GM23338 (cell line): ENCODE measurements at regions not wholly inside any gene's neighbourhood (a gene's known extent, or its start where the extent isn't known, plus 50 kb on each side); places are given as distances from the start of the nearest gene placed in this dataset.
A peak's percentile ranks its signal among the peaks of the same experiment; 100 is the strongest.

ENCODE experiments used
- ATAC-seq: fragments of 200-7000 bp; cut with Tn5 transposase; 3 replicates; pipeline ENCODE4 v1.9.1; 2020
- DNase-seq: peaks from one replicate; pipeline ENCODE4 v3.0.0-alpha.2; 2015; ENCODE audit warnings: low spot score
- H2AFZ ChIP-seq: fragments of 200-600 bp; sonication (generic); 2 replicates; pipeline ENCODE4 v1.8.0; 2016; ENCODE audit warnings: antibody characterized with exemption, mild to moderate bottlenecking, moderate library complexity
- H3F3A ChIP-seq: fragments of 200-600 bp; sonication (generic); replicated peaks from 2 replicates; pipeline ENCODE4 v1.8.0; 2017; ENCODE audit warnings: antibody characterized with exemption, mixed run types, low read depth
- H3K27ac ChIP-seq: fragments of 200-600 bp; sonication (generic); 2 replicates; pipeline ENCODE4 v1.6.1; 2016; ENCODE audit warnings: low read depth
- H3K27me3 ChIP-seq: fragments of 200-600 bp; sonication (generic); 2 replicates; pipeline ENCODE4 v1.8.0; 2016; ENCODE audit warnings: mild to moderate bottlenecking, mixed run types, moderate library complexity; ENCODE audit not compliant: insufficient read depth
- H3K36me3 ChIP-seq: fragments of 200-600 bp; sonication (generic); 2 replicates; pipeline ENCODE4 v1.8.0; 2016; ENCODE audit warnings: mild to moderate bottlenecking; ENCODE audit not compliant: insufficient read depth
- H3K4me1 ChIP-seq: fragments of 200-600 bp; sonication (generic); 2 replicates; pipeline ENCODE4 v1.8.0; 2016; ENCODE audit warnings: mild to moderate bottlenecking, moderate library complexity; ENCODE audit not compliant: insufficient read depth
- H3K4me2 ChIP-seq: fragments of 200-600 bp; sonication (generic); 2 replicates; pipeline ENCODE4 v1.7.1; 2017; ENCODE audit warnings: mixed run types
- H3K4me3 ChIP-seq: fragments of 200-600 bp; sonication (generic); 2 replicates; pipeline ENCODE4 v1.6.1; 2016; ENCODE audit warnings: mixed run types
- H3K79me2 ChIP-seq: fragments of 200-600 bp; sonication (generic); replicated peaks from 2 replicates; pipeline ENCODE4 v1.8.0; 2017; ENCODE audit warnings: mild to moderate bottlenecking; ENCODE audit not compliant: insufficient read depth
- H3K9me2 ChIP-seq: fragments of 200-600 bp; sonication (generic); 2 replicates; pipeline ENCODE4 v1.8.0; 2017; ENCODE audit not compliant: insufficient read depth
- H4K20me1 ChIP-seq: fragments of 200-600 bp; sonication (generic); replicated peaks from 2 replicates; pipeline ENCODE4 v1.8.0; 2017; ENCODE audit warnings: mild to moderate bottlenecking; ENCODE audit not compliant: insufficient read depth
- H3K27ac Mint-ChIP-seq: 2 replicates; pipeline ENCODE4 v1.8.0; 2020; ENCODE audit warnings: inconsistent platforms, mild to moderate bottlenecking, moderate library complexity, mixed read lengths
- H3K27me3 Mint-ChIP-seq: 3 replicates; pipeline ENCODE4 v1.8.0; 2022; ENCODE audit warnings: low read depth, mild to moderate bottlenecking, moderate library complexity, mixed read lengths, inconsistent platforms; ENCODE audit not compliant: insufficient read depth, poor library complexity
- H3K36me3 Mint-ChIP-seq: 3 replicates; pipeline ENCODE4 v1.8.0; 2021; ENCODE audit warnings: low read depth, mild to moderate bottlenecking, inconsistent platforms, moderate library complexity, mixed read lengths
- H3K4me1 Mint-ChIP-seq: 3 replicates; pipeline ENCODE4 v1.8.0; 2020; ENCODE audit warnings: mild to moderate bottlenecking, inconsistent platforms, mixed read lengths
- H3K4me3 Mint-ChIP-seq: 3 replicates; pipeline ENCODE4 v1.8.0; 2021; ENCODE audit warnings: moderate library complexity, mild to moderate bottlenecking, inconsistent platforms, mixed read lengths
- H3K9me3 Mint-ChIP-seq: 3 replicates; pipeline ENCODE4 v1.8.0; 2020; ENCODE audit warnings: moderate library complexity, mild to moderate bottlenecking, inconsistent platforms, mixed read lengths
- CREB1 ChIP-seq: fragments of 250-450 bp; sonication (Bioruptor Pico); IDR thresholded peaks from 2 replicates; pipeline ENCODE4 v1.5.0; 2020; ENCODE audit warnings: low read depth, mild to moderate bottlenecking, moderate library complexity
- ETS1 ChIP-seq: IDR thresholded peaks from 2 replicates; pipeline ENCODE4 v1.6.1; 2016; ENCODE audit warnings: antibody characterized with exemption
- EZH2 ChIP-seq: fragments of 200-600 bp; sonication (generic); IDR thresholded peaks from one replicate; pipeline ENCODE4 v1.8.0; 2017; ENCODE audit warnings: antibody characterized with exemption, mild to moderate bottlenecking, low read depth; ENCODE audit not compliant: unreplicated experiment
- EZH2phosphoT487 ChIP-seq: fragments of 200-600 bp; sonication (generic); IDR thresholded peaks from one replicate; pipeline ENCODE4 v1.8.1; 2018; ENCODE audit warnings: antibody characterized with exemption; ENCODE audit not compliant: unreplicated experiment
- JUNB ChIP-seq: IDR thresholded peaks from one replicate; pipeline ENCODE4 v1.6.1; 2016; ENCODE audit warnings: antibody characterized with exemption; ENCODE audit not compliant: unreplicated experiment
- NANOG ChIP-seq: IDR thresholded peaks from 2 replicates; pipeline ENCODE4 v1.6.1; 2016; ENCODE audit warnings: antibody characterized with exemption, borderline replicate concordance
- POLR2AphosphoS5 ChIP-seq: IDR thresholded peaks from 2 replicates; pipeline ENCODE4 v1.6.1; 2016; ENCODE audit warnings: antibody characterized with exemption, low read depth
- REST ChIP-seq: IDR thresholded peaks from one replicate; pipeline ENCODE4 v1.6.1; 2018; ENCODE audit warnings: antibody characterized with exemption; ENCODE audit not compliant: unreplicated experiment
- ZNF114 ChIP-seq: fragments of 250-450 bp; sonication (Bioruptor Pico); IDR thresholded peaks from 2 replicates; pipeline ENCODE4 v1.5.0; 2020; ENCODE audit warnings: mild to moderate bottlenecking, moderate library complexity
- ZNF331 ChIP-seq: fragments of 250-450 bp; sonication (Bioruptor Pico); IDR thresholded peaks from 2 replicates; pipeline ENCODE4 v1.5.0; 2020; ENCODE audit warnings: low read depth, mild to moderate bottlenecking, moderate library complexity
- ZNF462 ChIP-seq: fragments of 250-450 bp; sonication (Bioruptor Pico); IDR thresholded peaks from 2 replicates; pipeline ENCODE4 v1.5.0; 2020; ENCODE audit warnings: mild to moderate bottlenecking, moderate library complexity
- TF ChIP-seq, protein P1 (sequence below), 2 experiments: fragments of 200-600 bp in 1 of 2; sonication (generic) in 1 of 2; conservative IDR thresholded peaks; 2 replicates each; pipeline versions ENCODE4 v1.5.1 to v1.6.1; 2016 to 2017; ENCODE audit warnings: antibody characterized with exemption in 2 of 2, low read depth in 2 of 2, mild to moderate bottlenecking in 2 of 2, moderate library complexity in 1 of 2

DNA sequence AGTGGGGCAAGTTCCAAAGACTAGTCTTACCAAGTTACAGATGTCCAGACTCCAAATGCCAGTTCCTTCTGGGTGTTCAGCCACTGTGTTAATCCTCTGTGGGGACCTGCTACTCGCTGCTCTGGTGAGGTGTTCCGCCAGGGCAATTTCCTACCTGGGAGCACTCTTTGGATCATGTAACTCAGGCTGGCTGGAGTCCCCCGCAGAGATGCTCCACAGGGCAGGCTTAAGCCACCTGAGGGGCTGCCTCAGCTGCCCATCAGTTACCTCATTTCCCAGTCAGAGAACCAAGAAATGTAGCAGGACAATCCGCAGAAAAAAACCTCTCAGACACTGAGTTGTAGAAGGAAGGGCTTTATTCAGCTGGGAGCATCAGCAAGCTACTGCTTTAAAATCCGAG is 133.8 kb downstream of the ZNF737 start:
- Histone ChIP-seq H3F3A (no peaks in the 10 kb centered on the region), H3K4me3 (no peak overlapping the region), H4K20me1 (no peaks in the 10 kb centered on the region)

More for the DNA sequence above, 133.8 kb downstream of the ZNF737 start:
- Mint-ChIP-seq H3K36me3 (no peaks in the 10 kb centered on the region), H3K9me3 (no peaks in the 10 kb centered on the region), H3K4me1 (peaks cover 15% of the 10 kb centered on the region; the same call in 2 of the 3 replicates), H3K27ac (no peak overlapping the region), H3K27me3 (no peaks in the 10 kb centered on the region), H3K4me3 (no peak overlapping the region)
- H3K27me3 ChIP-seq = no peaks in the 10 kb centered on the region
- no peaks in the 10 kb centered on the region for H3K36me3 ChIP-seq
- H3K79me2 ChIP-seq = no peaks in the 10 kb centered on the region
- peak overlapping the region; percentile 91 for H2AFZ ChIP-seq
- DNase-seq (no peak), ATAC-seq (peak; percentile 75)
- no peak overlapping the region for H3K4me2 ChIP-seq
- TF ChIP-seq JUNB (no peak), ZNF462 (no peak), REST (no peak), ZNF331 (CRISPR knock-in tag) (no peak), NANOG (no peak), CREB1 (CRISPR knock-in tag) (no peak), ETS1 (no peak), ZNF114 (CRISPR knock-in tag) (no peak), POLR2AphosphoS5 (no peak), EZH2phosphoT487 (no peak), EZH2 (no peak)
- TF ChIP-seq, protein P1, sequence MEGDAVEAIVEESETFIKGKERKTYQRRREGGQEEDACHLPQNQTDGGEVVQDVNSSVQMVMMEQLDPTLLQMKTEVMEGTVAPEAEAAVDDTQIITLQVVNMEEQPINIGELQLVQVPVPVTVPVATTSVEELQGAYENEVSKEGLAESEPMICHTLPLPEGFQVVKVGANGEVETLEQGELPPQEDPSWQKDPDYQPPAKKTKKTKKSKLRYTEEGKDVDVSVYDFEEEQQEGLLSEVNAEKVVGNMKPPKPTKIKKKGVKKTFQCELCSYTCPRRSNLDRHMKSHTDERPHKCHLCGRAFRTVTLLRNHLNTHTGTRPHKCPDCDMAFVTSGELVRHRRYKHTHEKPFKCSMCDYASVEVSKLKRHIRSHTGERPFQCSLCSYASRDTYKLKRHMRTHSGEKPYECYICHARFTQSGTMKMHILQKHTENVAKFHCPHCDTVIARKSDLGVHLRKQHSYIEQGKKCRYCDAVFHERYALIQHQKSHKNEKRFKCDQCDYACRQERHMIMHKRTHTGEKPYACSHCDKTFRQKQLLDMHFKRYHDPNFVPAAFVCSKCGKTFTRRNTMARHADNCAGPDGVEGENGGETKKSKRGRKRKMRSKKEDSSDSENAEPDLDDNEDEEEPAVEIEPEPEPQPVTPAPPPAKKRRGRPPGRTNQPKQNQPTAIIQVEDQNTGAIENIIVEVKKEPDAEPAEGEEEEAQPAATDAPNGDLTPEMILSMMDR (conservative IDR thresholded peaks at IDR 0.05; ENCODE audit: low read depth in 2 of 2) = no peak
- peaks cover 6% of the 10 kb centered on the region; the same call in 1 of the 2 replicates for H3K4me1 ChIP-seq
- H3K9me2 ChIP-seq = no peaks in the 10 kb centered on the region
- H3K27ac ChIP-seq = no peak overlapping the region
